Hindlimb muscle (tissue), 1 donor: ENCODE measurements at regions not wholly inside any gene's neighbourhood (a gene's known extent, or its start where the extent isn't known, plus 50 kb on each side); places are given as distances from the start of the nearest gene placed in this dataset.
"Not testable (repeated sequence)": the region's sequence is repeated elsewhere in the genome, so short reads cannot be mapped to it uniquely, and the experiment has no call there.

Experiments
- DNase-seq: peaks from one replicate; pipeline ENCODE4 v3.0.0-alpha.2; 2013

- no peak for DNase-seq
Measured at GRCh38 chr4:135015771-135016170, 814.2 kb upstream of the PABPC4L start.

GRCh38 chr4:135007400-135007799, 805.8 kb upstream of the PABPC4L start:
- DNase-seq: no peak

- no peak for DNase-seq
Measured at GRCh38 chr4:134999169-134999568, 797.6 kb upstream of the PABPC4L start.

GRCh38 chr4:134961963-134962362, 760.4 kb upstream of the PABPC4L start:
- DNase-seq: no peak

GRCh38 chr4:134958862-134959261, 757.3 kb upstream of the PABPC4L start:
- no peak for DNase-seq

- no peak for DNase-seq
Measured at GRCh38 chr4:134955059-134955458, 753.5 kb upstream of the PABPC4L start.

GRCh38 chr4:134952775-134953174, 751.2 kb upstream of the PABPC4L start:
- DNase-seq: no peak

- no peak for DNase-seq
Measured at GRCh38 chr4:134952305-134952704, 750.7 kb upstream of the PABPC4L start.

- no peak for DNase-seq
Measured at GRCh38 chr4:134948110-134948642, 746.6 kb upstream of the PABPC4L start.

- no peak for DNase-seq
Measured at GRCh38 chr4:134944115-134944514, 742.5 kb upstream of the PABPC4L start.

- no peak for DNase-seq
Measured at GRCh38 chr4:134936014-134936413, 734.4 kb upstream of the PABPC4L start.

GRCh38 chr4:134935320-134935719, 733.7 kb upstream of the PABPC4L start:
- no peak for DNase-seq

- no peak for DNase-seq
Measured at GRCh38 chr4:134934036-134934808, 732.6 kb upstream of the PABPC4L start.

GRCh38 chr4:134915355-134915754, 713.8 kb upstream of the PABPC4L start:
- DNase-seq: no peak

- DNase-seq: not testable (repeated sequence)
Measured at GRCh38 chr4:134914250-134914649, 712.7 kb upstream of the PABPC4L start.

GRCh38 chr4:134911941-134912340, 710.4 kb upstream of the PABPC4L start:
- no peak for DNase-seq

GRCh38 chr4:134906404-134907023, 704.9 kb upstream of the PABPC4L start:
- DNase-seq: no peak

GRCh38 chr4:134905061-134905460, 703.5 kb upstream of the PABPC4L start:
- DNase-seq: no peak

GRCh38 chr4:134888156-134888555, 686.6 kb upstream of the PABPC4L start:
- no peak for DNase-seq

GRCh38 chr4:134885436-134885835, 683.8 kb upstream of the PABPC4L start:
- no peak for DNase-seq

- DNase-seq: no peak
Measured at GRCh38 chr4:134883831-134884449, 682.4 kb upstream of the PABPC4L start.

- DNase-seq: no peak
Measured at GRCh38 chr4:134879019-134879418, 677.4 kb upstream of the PABPC4L start.

- DNase-seq: no peak
Measured at GRCh38 chr4:134867027-134867426, 665.4 kb upstream of the PABPC4L start.

GRCh38 chr4:134865675-134866074, 664.1 kb upstream of the PABPC4L start:
- DNase-seq: no peak
